Effector memory CD4-positive, alpha-beta T cell (primary cell): ENCODE measurements at regions not wholly inside any gene's neighbourhood (a gene's known extent, or its start where the extent isn't known, plus 50 kb on each side); places are given as distances from the start of the nearest gene placed in this dataset.
A peak's percentile ranks its signal among the peaks of the same experiment; 100 is the strongest.

Experiments used
- DNase-seq, 3 donors: peaks; one replicate each; pipeline ENCODE4 v3.0.0-alpha.2; 2020
- H3K27ac ChIP-seq: 2 replicates; pipeline ENCODE4 v1.7.0; 2013; ENCODE audit warnings: mild to moderate bottlenecking, low read length, moderate library complexity; ENCODE audit not compliant: insufficient read depth, poor library complexity, severe bottlenecking
- H3K27me3 ChIP-seq: replicated peaks from 2 replicates; pipeline ENCODE4 v1.7.0; 2013; ENCODE audit warnings: mild to moderate bottlenecking, low read length; ENCODE audit not compliant: insufficient read depth, control insufficient read depth, poor library complexity, severe bottlenecking
- H3K36me3 ChIP-seq: 2 replicates; pipeline ENCODE4 v1.7.0; 2013; ENCODE audit warnings: mild to moderate bottlenecking, low read length, moderate library complexity; ENCODE audit not compliant: control insufficient read depth, insufficient read depth
- H3K4me1 ChIP-seq: 2 replicates; pipeline ENCODE4 v1.7.0; 2013; ENCODE audit warnings: low read length, mild to moderate bottlenecking; ENCODE audit not compliant: control insufficient read depth, insufficient read depth, poor library complexity, severe bottlenecking
- H3K4me3 ChIP-seq: 2 replicates; pipeline ENCODE4 v1.7.0; 2013; ENCODE audit warnings: low read length, low read depth, mild to moderate bottlenecking; ENCODE audit not compliant: insufficient read depth, poor library complexity, severe bottlenecking
- H3K9me3 ChIP-seq: 2 replicates; pipeline ENCODE4 v1.7.0; 2013; ENCODE audit warnings: mild to moderate bottlenecking, low read length, moderate library complexity; ENCODE audit not compliant: control insufficient read depth

DNA sequence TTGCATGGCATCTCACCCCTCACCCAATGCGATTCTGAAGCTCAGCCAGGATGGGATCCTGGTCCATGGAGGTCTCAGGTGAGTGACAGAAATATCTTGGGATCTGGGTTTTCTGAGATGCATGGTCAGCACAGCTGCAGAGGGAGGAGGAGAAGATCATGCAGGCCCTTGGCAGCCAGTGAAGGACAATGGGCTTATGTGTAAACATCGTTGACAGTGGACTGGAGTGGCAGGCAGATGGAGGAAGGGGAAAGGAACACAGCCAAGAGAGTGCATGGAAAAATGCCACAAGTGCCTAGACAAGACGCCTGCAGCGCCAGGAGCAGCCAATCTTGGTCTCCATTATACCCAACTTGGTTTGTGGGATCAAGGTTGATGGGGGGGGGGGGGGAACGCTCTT is 347.9 kb downstream of the MCTP2 start:
- no peaks in the 10 kb centered on the region for H3K27me3 ChIP-seq
- H3K4me3 ChIP-seq: no peak overlapping the region
- H3K36me3 ChIP-seq: no peaks in the 10 kb centered on the region
- H3K9me3 ChIP-seq: no peaks in the 10 kb centered on the region
- no peaks in the 10 kb centered on the region for H3K4me1 ChIP-seq
- no peak for DNase-seq
- H3K27ac ChIP-seq: no peak overlapping the region

GRCh38 chr15:94580211-94580885 is 349.0 kb downstream of the MCTP2 start:
- Histone ChIP-seq H3K27me3 (no peaks in the 10 kb centered on the region), H3K36me3 (no peaks in the 10 kb centered on the region), H3K4me3 (no peak overlapping the region), H3K9me3 (no peaks in the 10 kb centered on the region), H3K27ac (no peak overlapping the region), H3K4me1 (no peaks in the 10 kb centered on the region)
- no peak for DNase-seq

- no peak overlapping the region for H3K4me3 ChIP-seq
- H3K9me3 ChIP-seq: no peaks in the 10 kb centered on the region
- H3K4me1 ChIP-seq: no peaks in the 10 kb centered on the region
- no peaks in the 10 kb centered on the region for H3K27me3 ChIP-seq
- no peak overlapping the region for H3K27ac ChIP-seq
- no peak for DNase-seq
- no peaks in the 10 kb centered on the region for H3K36me3 ChIP-seq
Measured at GRCh38 chr15:94582368-94582767, 351.0 kb downstream of the MCTP2 start.

DNA sequence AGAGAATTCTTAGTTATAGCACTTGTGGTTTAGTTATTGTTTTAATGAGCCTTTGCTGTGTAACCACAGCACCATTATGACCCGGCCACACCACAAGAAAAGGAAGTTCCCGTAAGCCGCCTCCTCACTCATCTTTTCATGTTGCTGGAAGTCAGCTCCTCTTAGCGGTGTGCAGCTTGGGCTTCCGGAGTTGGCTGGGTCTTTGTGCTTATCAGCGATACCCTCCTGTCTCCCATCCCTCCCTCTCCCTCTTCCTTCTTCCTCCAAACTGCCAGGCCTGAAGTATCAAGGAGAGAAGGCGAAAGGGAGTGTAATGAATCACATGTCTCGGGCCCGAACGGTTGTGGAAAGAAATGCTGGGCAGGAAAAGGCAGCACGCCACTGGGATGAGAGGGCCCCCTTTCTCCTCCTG is 353.5 kb downstream of the MCTP2 start:
- H3K27ac ChIP-seq: no peak overlapping the region
- peak in 1 of 3 donors; percentile 12 for DNase-seq
- no peaks in the 10 kb centered on the region for H3K36me3 ChIP-seq
- no peak overlapping the region for H3K4me3 ChIP-seq
- H3K27me3 ChIP-seq: peaks cover 4% of the 10 kb centered on the region
- H3K9me3 ChIP-seq: no peaks in the 10 kb centered on the region
- H3K4me1 ChIP-seq: no peaks in the 10 kb centered on the region

GRCh38 chr15:94586099-94586498 is 354.7 kb downstream of the MCTP2 start:
- Histone ChIP-seq H3K27ac (no peak overlapping the region), H3K27me3 (peaks cover 5% of the 10 kb centered on the region), H3K9me3 (no peaks in the 10 kb centered on the region)

GRCh38 chr15:94587113-94587512 is 355.8 kb downstream of the MCTP2 start:
- Histone ChIP-seq H3K27me3 (peaks cover 5% of the 10 kb centered on the region), H3K4me3 (no peak overlapping the region), H3K36me3 (no peaks in the 10 kb centered on the region), H3K9me3 (no peaks in the 10 kb centered on the region), H3K4me1 (no peaks in the 10 kb centered on the region), H3K27ac (no peak overlapping the region)
- no peak for DNase-seq

More at GRCh38 chr15:94586099-94586498, 354.7 kb downstream of the MCTP2 start:
- no peaks in the 10 kb centered on the region for H3K4me1 ChIP-seq
- H3K4me3 ChIP-seq: no peak overlapping the region
- H3K36me3 ChIP-seq: no peaks in the 10 kb centered on the region
- no peak for DNase-seq

- DNase-seq: no peak
- H3K9me3 ChIP-seq: no peaks in the 10 kb centered on the region
- no peaks in the 10 kb centered on the region for H3K4me1 ChIP-seq
- peaks cover 5% of the 10 kb centered on the region for H3K27me3 ChIP-seq
- no peak overlapping the region for H3K27ac ChIP-seq
- no peak overlapping the region for H3K4me3 ChIP-seq
- H3K36me3 ChIP-seq: no peaks in the 10 kb centered on the region
Measured at GRCh38 chr15:94588993-94589392, 357.6 kb downstream of the MCTP2 start.

- no peaks in the 10 kb centered on the region for H3K9me3 ChIP-seq
- DNase-seq: no peak
- no peak overlapping the region for H3K27ac ChIP-seq
Measured at GRCh38 chr15:94592495-94592894, 361.1 kb downstream of the MCTP2 start.

DNA sequence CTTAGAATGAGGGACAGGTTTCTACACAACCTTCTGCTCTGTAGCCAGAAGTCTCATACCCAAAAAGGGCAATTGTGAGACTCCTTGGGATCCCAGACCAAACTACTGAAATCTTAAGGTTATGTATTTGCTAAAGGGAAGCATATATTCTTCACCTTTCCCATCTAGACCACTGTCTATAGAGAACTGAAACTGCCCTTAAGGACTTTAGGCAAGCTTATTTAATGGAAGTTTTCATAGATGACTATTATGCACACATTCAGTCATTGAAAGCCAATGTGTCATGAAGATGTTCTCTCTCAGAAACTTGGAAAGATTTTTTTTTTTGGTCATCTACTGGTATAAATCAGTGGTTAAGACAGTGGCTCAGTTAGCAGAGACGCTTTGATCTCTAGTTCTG is 365.3 kb downstream of the MCTP2 start:
- H3K4me3 ChIP-seq: no peak overlapping the region
- H3K36me3 ChIP-seq: no peaks in the 10 kb centered on the region
- H3K27ac ChIP-seq: no peak overlapping the region
- no peak for DNase-seq
- H3K27me3 ChIP-seq: no peaks in the 10 kb centered on the region
- H3K9me3 ChIP-seq: no peaks in the 10 kb centered on the region
- H3K4me1 ChIP-seq: no peaks in the 10 kb centered on the region

More at GRCh38 chr15:94592495-94592894, 361.1 kb downstream of the MCTP2 start:
- Histone ChIP-seq H3K4me3 (no peak overlapping the region), H3K4me1 (no peaks in the 10 kb centered on the region), H3K27me3 (peaks cover 5% of the 10 kb centered on the region), H3K36me3 (no peaks in the 10 kb centered on the region)

DNA sequence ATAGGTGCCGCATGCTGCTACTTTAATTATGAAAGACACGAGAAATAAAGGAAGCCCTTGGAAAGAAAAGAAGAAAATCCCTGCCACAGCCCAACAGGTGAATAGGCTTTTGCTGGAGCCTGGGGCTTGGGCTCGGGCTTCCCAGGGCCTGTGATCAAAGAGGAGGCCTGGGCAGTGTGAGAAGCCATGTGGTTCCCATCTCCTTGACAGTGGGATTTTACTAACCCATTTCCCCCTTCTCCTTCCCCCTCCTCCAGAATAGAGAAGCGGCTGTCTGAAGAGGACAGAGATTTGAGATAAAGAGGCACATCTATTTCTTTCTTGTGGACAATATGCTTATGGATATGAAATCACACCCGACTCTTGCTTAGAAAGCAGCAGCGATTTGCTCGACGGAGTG is 369.1 kb downstream of the MCTP2 start:
- Histone ChIP-seq H3K9me3 (no peaks in the 10 kb centered on the region), H3K27ac (no peak overlapping the region), H3K4me3 (no peak overlapping the region), H3K4me1 (no peaks in the 10 kb centered on the region), H3K36me3 (no peaks in the 10 kb centered on the region), H3K27me3 (no peaks in the 10 kb centered on the region)
- no peak for DNase-seq
